DMS153 treated with DMSO at 0.1 percent for 48 hours (cell line): ENCODE measurements at regions not wholly inside any gene's neighbourhood (a gene's known extent, or its start where the extent isn't known, plus 50 kb on each side); places are given as distances from the start of the nearest gene placed in this dataset.

Experiments used
- DNase-seq: peaks from one replicate; lab custom pipeline; 2025; ENCODE audit not compliant: unreplicated experiment; lab: John Stamatoyannopoulos, UW

- DNase-seq: no peak
Measured at GRCh38 chr10:3548702-3549101, 236.3 kb downstream of the KLF6 start.

GRCh38 chr10:3548076-3548475 lies 236.9 kb downstream of the KLF6 start:
- DNase-seq: no peak

GRCh38 chr10:3544561-3544960 lies 240.4 kb downstream of the KLF6 start:
- no peak for DNase-seq

- DNase-seq: no peak
Measured at GRCh38 chr10:3542185-3542611, 242.8 kb downstream of the KLF6 start.

GRCh38 chr10:3539696-3540383 lies 245.2 kb downstream of the KLF6 start:
- DNase-seq: no peak

- peak; percentile 1 for DNase-seq
Measured at GRCh38 chr10:3538656-3539531, 246.1 kb downstream of the KLF6 start.

GRCh38 chr10:3538291-3538655 lies 246.7 kb downstream of the KLF6 start:
- DNase-seq: no peak

- no peak for DNase-seq
Measured at GRCh38 chr10:3537518-3537917, 247.5 kb downstream of the KLF6 start.

GRCh38 chr10:3535001-3535400 lies 250.0 kb downstream of the KLF6 start:
- DNase-seq: no peak

- no peak for DNase-seq
Measured at GRCh38 chr10:3534433-3534832, 250.6 kb downstream of the KLF6 start.

- DNase-seq: no peak
Measured at GRCh38 chr10:3533296-3533695, 251.7 kb downstream of the KLF6 start.

GRCh38 chr10:3532644-3533043 lies 252.4 kb downstream of the KLF6 start:
- DNase-seq: no peak

- no peak for DNase-seq
Measured at GRCh38 chr10:3531670-3532069, 253.3 kb downstream of the KLF6 start.

GRCh38 chr10:3530783-3531645 lies 254.0 kb downstream of the KLF6 start:
- no peak for DNase-seq

GRCh38 chr10:3530346-3530745 lies 254.7 kb downstream of the KLF6 start:
- DNase-seq: no peak

- no peak for DNase-seq
Measured at GRCh38 chr10:3529691-3530090, 255.3 kb downstream of the KLF6 start.

GRCh38 chr10:3528823-3529403 lies 256.1 kb downstream of the KLF6 start:
- DNase-seq: no peak

- no peak for DNase-seq
Measured at GRCh38 chr10:3528271-3528670, 256.7 kb downstream of the KLF6 start.

GRCh38 chr10:3527869-3528268 lies 257.1 kb downstream of the KLF6 start:
- no peak for DNase-seq

- DNase-seq: no peak
Measured at GRCh38 chr10:3526727-3527501, 258.1 kb downstream of the KLF6 start.
